Vagina (tissue), 2 donors: ENCODE measurements at regions not wholly inside any gene's neighbourhood (a gene's known extent, or its start where the extent isn't known, plus 50 kb on each side); places are given as distances from the start of the nearest gene placed in this dataset.

Experiments used
- DNase-seq, 2 donors: peaks; one replicate each; pipeline ENCODE4 v3.0.0-alpha.2; 2017; ENCODE audit errors: extremely low spot score in 2 of 2
- H3K27ac ChIP-seq: fragments of 200-600 bp; sonication (generic); one replicate; pipeline ENCODE4 v1.5.1; 2019
- H3K27me3 ChIP-seq: fragments of 200-600 bp; sonication (generic); one replicate; pipeline ENCODE4 v1.5.1; 2019
- H3K36me3 ChIP-seq, 2 donors: fragments of 200-600 bp; sonication (generic); one replicate each; pipeline ENCODE4 v1.5.1; 2017 to 2019
- H3K4me1 ChIP-seq: fragments of 200-600 bp; sonication (generic); one replicate; pipeline ENCODE4 v1.5.1; 2019
- H3K4me3 ChIP-seq, 2 donors: fragments of 200-600 bp; sonication (generic); 1 replicate in 1 of 2; 2 replicates in 1 of 2; pipeline ENCODE4 v1.5.1; 2016 to 2019
- H3K9me3 ChIP-seq: fragments of 200-600 bp; sonication (generic); one replicate; pipeline ENCODE4 v1.5.1; 2019
- CTCF ChIP-seq, 3 experiments: fragments of 450-650 bp in 2 of 3; fragments of 200-600 bp in 1 of 3; sonication (generic) in 1 of 3; IDR thresholded peaks; one replicate each; pipeline ENCODE4 v1.5.1; 2017 to 2019; ENCODE audit warnings: antibody characterized with exemption in 3 of 3, mild to moderate bottlenecking in 2 of 3, moderate library complexity in 2 of 3
- POLR2A ChIP-seq, 2 donors: fragments of 450-650 bp; IDR thresholded peaks; one replicate each; pipeline ENCODE4 v1.6.1; 2017; ENCODE audit warnings: antibody characterized with exemption in 2 of 2, mild to moderate bottlenecking in 2 of 2, moderate library complexity in 2 of 2
- POLR2AphosphoS5 ChIP-seq, 2 donors: sonication (generic); formaldehyde crosslinking; IDR thresholded peaks; one replicate each; pipeline ENCODE4 v1.9.0; 2017; ENCODE audit warnings: antibody characterized with exemption in 2 of 2, mild to moderate bottlenecking in 2 of 2, low read depth in 1 of 2; ENCODE audit not compliant: insufficient read depth in 1 of 2
- intact Hi-C: fragments of 100-400 bp; cut with DNase I; formaldehyde crosslinking; loops from one replicate; pipeline ENCODE4 v1.15.1; 2023

- Histone ChIP-seq H3K9me3 (no peaks in the 10 kb centered on the region), H3K27me3 (no peaks in the 10 kb centered on the region), H3K4me1 (no peaks in the 10 kb centered on the region), H3K4me3 (no peak overlapping the region), H3K27ac (no peak overlapping the region), H3K36me3 (no peaks in the 10 kb centered on the region)
- intact Hi-C loops = no loop called here
- no peak for DNase-seq
- no peak for TF ChIP-seq POLR2A (IDR thresholded peaks at IDR 0.05)
- no peak for TF ChIP-seq POLR2AphosphoS5 (IDR thresholded peaks at IDR 0.05; ENCODE audit: insufficient read depth in 1 of 2, low read depth in 1 of 2)
- no peak for TF ChIP-seq CTCF (IDR thresholded peaks at IDR 0.05)
Observed at GRCh38 chr7:88402529-88402928, 95.8 kb upstream of the STEAP4 start.

- no peaks in the 10 kb centered on the region for H3K9me3 ChIP-seq
- intact Hi-C loops = no loop called here
- H3K27me3 ChIP-seq = no peaks in the 10 kb centered on the region
- TF ChIP-seq POLR2AphosphoS5 (IDR thresholded peaks at IDR 0.05; ENCODE audit: insufficient read depth in 1 of 2, low read depth in 1 of 2) (no peak), POLR2A (IDR thresholded peaks at IDR 0.05) (no peak), CTCF (IDR thresholded peaks at IDR 0.05) (no peak)
- H3K27ac ChIP-seq = no peak overlapping the region
- no peaks in the 10 kb centered on the region for H3K36me3 ChIP-seq
- DNase-seq = no peak
- no peaks in the 10 kb centered on the region for H3K4me1 ChIP-seq
- no peak overlapping the region for H3K4me3 ChIP-seq
Observed at GRCh38 chr7:88401009-88401623, 94.4 kb upstream of the STEAP4 start.

- H3K27ac ChIP-seq = no peak overlapping the region
- no peaks in the 10 kb centered on the region for H3K27me3 ChIP-seq
- no peaks in the 10 kb centered on the region for H3K9me3 ChIP-seq
- TF ChIP-seq POLR2A (IDR thresholded peaks at IDR 0.05) = no peak
- TF ChIP-seq POLR2AphosphoS5 (IDR thresholded peaks at IDR 0.05; ENCODE audit: insufficient read depth in 1 of 2, low read depth in 1 of 2) = no peak
- TF ChIP-seq CTCF (IDR thresholded peaks at IDR 0.05) = no peak
- no peak overlapping the region for H3K4me3 ChIP-seq
- no peaks in the 10 kb centered on the region for H3K4me1 ChIP-seq
- intact Hi-C loops = no loop called here
- no peak for DNase-seq
- H3K36me3 ChIP-seq = no peaks in the 10 kb centered on the region
Observed at GRCh38 chr7:88399696-88400240, 93.1 kb upstream of the STEAP4 start.

GRCh38 chr7:88399036-88399435, 92.3 kb upstream of the STEAP4 start:
- no peak for TF ChIP-seq POLR2A (IDR thresholded peaks at IDR 0.05)
- no peak for TF ChIP-seq POLR2AphosphoS5 (IDR thresholded peaks at IDR 0.05; ENCODE audit: insufficient read depth in 1 of 2, low read depth in 1 of 2)
- TF ChIP-seq CTCF (IDR thresholded peaks at IDR 0.05) = no peak
- Histone ChIP-seq H3K9me3 (no peaks in the 10 kb centered on the region), H3K27ac (no peak overlapping the region), H3K27me3 (no peaks in the 10 kb centered on the region), H3K36me3 (no peaks in the 10 kb centered on the region), H3K4me3 (no peak overlapping the region), H3K4me1 (no peaks in the 10 kb centered on the region)
- intact Hi-C loops = no loop called here
- no peak for DNase-seq

- intact Hi-C loops = no loop called here
- Histone ChIP-seq H3K9me3 (no peaks in the 10 kb centered on the region), H3K4me1 (no peaks in the 10 kb centered on the region), H3K27ac (no peak overlapping the region), H3K27me3 (no peaks in the 10 kb centered on the region), H3K36me3 (no peaks in the 10 kb centered on the region), H3K4me3 (no peak overlapping the region)
- DNase-seq = no peak
- no peak for TF ChIP-seq POLR2AphosphoS5 (IDR thresholded peaks at IDR 0.05; ENCODE audit: insufficient read depth in 1 of 2, low read depth in 1 of 2)
- no peak for TF ChIP-seq POLR2A (IDR thresholded peaks at IDR 0.05)
- TF ChIP-seq CTCF (IDR thresholded peaks at IDR 0.05) = no peak
Observed at GRCh38 chr7:88398459-88398858, 91.8 kb upstream of the STEAP4 start.
